ENCODE measurements at regions not wholly inside any gene's neighbourhood (a gene's known extent, or its start where the extent isn't known, plus 50 kb on each side); places are given as distances from the start of the nearest gene placed in this dataset.

- Histone ChIP-seq H3K4me2 (ENCODE audit: insufficient read depth, low read length) (no peak overlapping the region), H4K20me1 (replicated peaks; ENCODE audit: control insufficient read depth, extremely low read depth, insufficient read depth, low read length) (no peaks in the 10 kb centered on the region), H3K27me3 (ENCODE audit: control insufficient read depth in 2 of 2, insufficient read depth in 2 of 2, low read length in 2 of 2) (no peaks in the 10 kb centered on the region), H3K4me3 (replicated peaks in 1 of 3; ENCODE audit: insufficient read depth in 1 of 3, low read depth in 1 of 3, low read length in 3 of 3) (no peak overlapping the region), H3K9ac (replicated peaks; ENCODE audit: extremely low read depth, insufficient read depth, low read length) (no peak overlapping the region), H3K9me3 (replicated peaks; ENCODE audit: control insufficient read depth, insufficient read depth, low read length) (no peaks in the 10 kb centered on the region), H3K9me1 (replicated peaks; ENCODE audit: control insufficient read depth, extremely low read depth, insufficient read depth, low read length) (no peaks in the 10 kb centered on the region), H3K27ac (ENCODE audit: insufficient read depth, low read depth, low read length) (no peak overlapping the region), H3K36me3 (ENCODE audit: control insufficient read depth in 2 of 2, extremely low read depth in 1 of 2, insufficient read depth in 2 of 2, low read length in 2 of 2) (no peaks in the 10 kb centered on the region), H3K79me2 (ENCODE audit: control insufficient read depth, insufficient read depth, low read length) (no peaks in the 10 kb centered on the region), H2AFZ (ENCODE audit: low read depth, low read length) (no peak overlapping the region), H3K4me1 (ENCODE audit: control insufficient read depth, extremely low read depth, insufficient read depth, low read length) (no peaks in the 10 kb centered on the region)
- intact Hi-C loops (cut with micrococcal nuclease) (no loop called here), dilution Hi-C loops (cut with MboI; ENCODE audit: extremely low pct_ligation_motif_present, low sequenced_read_pairs) (no loop called here)
- no peak for TF ChIP-seq FOS (IDR thresholded peaks at IDR 0.05; ENCODE audit: borderline replicate concordance, insufficient read depth, low read length)
- no peak for TF ChIP-seq GATA2 (IDR thresholded peaks at IDR 0.05; ENCODE audit: insufficient read depth, insufficient read length, low read depth, low read length)
- CTCF ChIA-PET: no interaction called here
- POLR2A ChIA-PET: no interaction called here
- DNase-seq (ENCODE audit: low read depth, low spot score) (no peak), FAIRE-seq (no peak)
- no TSS peak for BruUV-seq (replicated peaks)
Measured at GRCh38 chr18:41064916-41065315, 890.1 kb upstream of the PIK3C3 start.

- BruUV-seq (replicated peaks): no TSS peak
- no peak overlapping the region for H3K4me2 ChIP-seq (ENCODE audit: insufficient read depth, low read length)
- TF ChIP-seq EZH2 (IDR thresholded peaks at IDR 0.05; ENCODE audit: borderline replicate concordance, low read depth, low read length, severe bottlenecking) (no peak), FOS (IDR thresholded peaks at IDR 0.05; ENCODE audit: borderline replicate concordance, insufficient read depth, low read length) (no peak), GATA2 (IDR thresholded peaks at IDR 0.05; ENCODE audit: insufficient read depth, insufficient read length, low read depth, low read length) (no peak), POLR2A (IDR thresholded peaks at IDR 0.05; ENCODE audit: low read depth, low read length) (no peak), CTCF (IDR thresholded peaks at IDR 0.05; ENCODE audit: extremely low read depth in 1 of 2, insufficient read depth in 1 of 2, low read depth in 1 of 2, low read length in 2 of 2) (no peak), MAX (IDR thresholded peaks at IDR 0.05; ENCODE audit: insufficient read depth, insufficient read length) (no peak), JUN (IDR thresholded peaks at IDR 0.05; ENCODE audit: borderline replicate concordance, insufficient read depth, insufficient read length, low read depth) (no peak), MYC (IDR thresholded peaks at IDR 0.05; ENCODE audit: low read depth, low read length) (no peak), POLR2AphosphoS5 (IDR thresholded peaks at IDR 0.05; ENCODE audit: insufficient read depth, low read depth, low read length) (no peak)
- FAIRE-seq (no peak), DNase-seq (ENCODE audit: low read depth, low spot score) (no peak)
- H4K20me1 ChIP-seq (replicated peaks; ENCODE audit: control insufficient read depth, extremely low read depth, insufficient read depth, low read length): no peaks in the 10 kb centered on the region
- ChIA-PET CTCF (no interaction called here), POLR2A (no interaction called here)
- H3K9me3 ChIP-seq (replicated peaks; ENCODE audit: control insufficient read depth, insufficient read depth, low read length): no peaks in the 10 kb centered on the region
- no peak overlapping the region for H2AFZ ChIP-seq (ENCODE audit: low read depth, low read length)
- intact Hi-C loops (cut with micrococcal nuclease) (no loop called here), dilution Hi-C loops (cut with MboI; ENCODE audit: extremely low pct_ligation_motif_present, low sequenced_read_pairs) (no loop called here)
- H3K9ac ChIP-seq (replicated peaks; ENCODE audit: extremely low read depth, insufficient read depth, low read length): no peak overlapping the region
- H3K4me1 ChIP-seq (ENCODE audit: control insufficient read depth, extremely low read depth, insufficient read depth, low read length): no peaks in the 10 kb centered on the region
- H3K4me3 ChIP-seq (replicated peaks in 1 of 3; ENCODE audit: insufficient read depth in 1 of 3, low read depth in 1 of 3, low read length in 3 of 3): no peak overlapping the region
- no peaks in the 10 kb centered on the region for H3K27me3 ChIP-seq (ENCODE audit: control insufficient read depth in 2 of 2, insufficient read depth in 2 of 2, low read length in 2 of 2)
- H3K79me2 ChIP-seq (ENCODE audit: control insufficient read depth, insufficient read depth, low read length): no peaks in the 10 kb centered on the region
- H3K27ac ChIP-seq (ENCODE audit: insufficient read depth, low read depth, low read length): no peak overlapping the region
- H3K36me3 ChIP-seq (ENCODE audit: control insufficient read depth in 2 of 2, extremely low read depth in 1 of 2, insufficient read depth in 2 of 2, low read length in 2 of 2): no peaks in the 10 kb centered on the region
- H3K9me1 ChIP-seq (replicated peaks; ENCODE audit: control insufficient read depth, extremely low read depth, insufficient read depth, low read length): no peaks in the 10 kb centered on the region
Measured at GRCh38 chr18:41060967-41061366, 894.1 kb upstream of the PIK3C3 start.

Measured in endothelial cell of umbilical vein (primary cell).